ENCODE measurements at regions not wholly inside any gene's neighbourhood (a gene's known extent, or its start where the extent isn't known, plus 50 kb on each side); places are given as distances from the start of the nearest gene placed in this dataset.

DNA sequence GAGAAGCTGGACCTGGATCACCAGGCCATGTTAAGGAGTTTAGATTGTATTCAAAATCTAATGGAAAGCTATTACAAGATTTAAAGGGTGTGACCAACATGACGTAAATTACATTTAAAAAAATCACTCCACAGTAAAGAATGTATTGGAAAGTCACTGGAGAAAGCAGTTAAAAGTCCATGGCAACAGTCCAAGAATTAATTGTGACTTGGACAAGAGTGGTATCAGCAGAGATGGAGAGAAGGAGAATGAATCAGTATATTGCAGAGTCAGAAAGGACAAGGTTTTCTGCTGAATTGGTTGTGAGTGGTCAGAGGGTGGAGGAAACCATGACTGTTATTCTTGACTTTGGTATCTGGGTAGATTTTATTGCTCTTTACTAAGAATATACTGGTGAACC lies 535.1 kb upstream of the SLITRK1 start:
- TF ChIP-seq, protein P1, sequence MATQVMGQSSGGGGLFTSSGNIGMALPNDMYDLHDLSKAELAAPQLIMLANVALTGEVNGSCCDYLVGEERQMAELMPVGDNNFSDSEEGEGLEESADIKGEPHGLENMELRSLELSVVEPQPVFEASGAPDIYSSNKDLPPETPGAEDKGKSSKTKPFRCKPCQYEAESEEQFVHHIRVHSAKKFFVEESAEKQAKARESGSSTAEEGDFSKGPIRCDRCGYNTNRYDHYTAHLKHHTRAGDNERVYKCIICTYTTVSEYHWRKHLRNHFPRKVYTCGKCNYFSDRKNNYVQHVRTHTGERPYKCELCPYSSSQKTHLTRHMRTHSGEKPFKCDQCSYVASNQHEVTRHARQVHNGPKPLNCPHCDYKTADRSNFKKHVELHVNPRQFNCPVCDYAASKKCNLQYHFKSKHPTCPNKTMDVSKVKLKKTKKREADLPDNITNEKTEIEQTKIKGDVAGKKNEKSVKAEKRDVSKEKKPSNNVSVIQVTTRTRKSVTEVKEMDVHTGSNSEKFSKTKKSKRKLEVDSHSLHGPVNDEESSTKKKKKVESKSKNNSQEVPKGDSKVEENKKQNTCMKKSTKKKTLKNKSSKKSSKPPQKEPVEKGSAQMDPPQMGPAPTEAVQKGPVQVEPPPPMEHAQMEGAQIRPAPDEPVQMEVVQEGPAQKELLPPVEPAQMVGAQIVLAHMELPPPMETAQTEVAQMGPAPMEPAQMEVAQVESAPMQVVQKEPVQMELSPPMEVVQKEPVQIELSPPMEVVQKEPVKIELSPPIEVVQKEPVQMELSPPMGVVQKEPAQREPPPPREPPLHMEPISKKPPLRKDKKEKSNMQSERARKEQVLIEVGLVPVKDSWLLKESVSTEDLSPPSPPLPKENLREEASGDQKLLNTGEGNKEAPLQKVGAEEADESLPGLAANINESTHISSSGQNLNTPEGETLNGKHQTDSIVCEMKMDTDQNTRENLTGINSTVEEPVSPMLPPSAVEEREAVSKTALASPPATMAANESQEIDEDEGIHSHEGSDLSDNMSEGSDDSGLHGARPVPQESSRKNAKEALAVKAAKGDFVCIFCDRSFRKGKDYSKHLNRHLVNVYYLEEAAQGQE (IDR thresholded peaks at IDR 0.05; ENCODE audit: insufficient read depth in 1 of 2, low read depth in 2 of 2, low read length in 2 of 2), result no peak
- no peak for TF ChIP-seq POLR2AphosphoS5 (IDR thresholded peaks at IDR 0.05; ENCODE audit: low read depth, low read length)
- TF ChIP-seq SIN3A (IDR thresholded peaks at IDR 0.05; ENCODE audit: borderline replicate concordance, insufficient read depth, low read length), result no peak
- TF ChIP-seq TAF1 (IDR thresholded peaks at IDR 0.05; ENCODE audit: borderline replicate concordance, insufficient read depth, low read length), result no peak
- no peak for TF ChIP-seq FOXP2 (optimal IDR thresholded peaks at IDR 0.05; ENCODE audit: borderline replicate concordance, extremely low read depth, extremely low read length, insufficient read depth)

DNA sequence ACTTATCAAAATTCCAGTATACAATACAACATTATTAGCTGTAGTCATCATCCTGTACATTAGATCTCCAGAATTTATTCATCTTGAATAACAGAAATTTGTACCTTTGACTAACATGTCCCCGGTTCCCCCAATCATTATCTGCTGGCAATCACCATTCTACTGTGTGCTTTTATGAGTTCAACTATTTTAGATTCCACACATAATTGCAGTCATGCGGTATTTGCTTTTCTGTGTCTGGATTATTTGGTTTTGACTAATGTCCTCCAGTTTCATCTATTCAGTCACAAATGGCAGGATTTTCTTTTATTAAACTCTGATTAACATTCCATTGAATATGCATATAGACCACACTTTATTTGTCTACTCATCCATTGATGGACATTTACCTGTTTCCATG lies 530.7 kb upstream of the SLITRK1 start:
- TF ChIP-seq, protein P1 (IDR thresholded peaks at IDR 0.05; ENCODE audit: insufficient read depth in 1 of 2, low read depth in 2 of 2, low read length in 2 of 2), result no peak
- TF ChIP-seq SIN3A (IDR thresholded peaks at IDR 0.05; ENCODE audit: borderline replicate concordance, insufficient read depth, low read length) (no peak), POLR2AphosphoS5 (IDR thresholded peaks at IDR 0.05; ENCODE audit: low read depth, low read length) (no peak), TAF1 (IDR thresholded peaks at IDR 0.05; ENCODE audit: borderline replicate concordance, insufficient read depth, low read length) (no peak), FOXP2 (optimal IDR thresholded peaks at IDR 0.05; ENCODE audit: borderline replicate concordance, extremely low read depth, extremely low read length, insufficient read depth) (no peak)

DNA sequence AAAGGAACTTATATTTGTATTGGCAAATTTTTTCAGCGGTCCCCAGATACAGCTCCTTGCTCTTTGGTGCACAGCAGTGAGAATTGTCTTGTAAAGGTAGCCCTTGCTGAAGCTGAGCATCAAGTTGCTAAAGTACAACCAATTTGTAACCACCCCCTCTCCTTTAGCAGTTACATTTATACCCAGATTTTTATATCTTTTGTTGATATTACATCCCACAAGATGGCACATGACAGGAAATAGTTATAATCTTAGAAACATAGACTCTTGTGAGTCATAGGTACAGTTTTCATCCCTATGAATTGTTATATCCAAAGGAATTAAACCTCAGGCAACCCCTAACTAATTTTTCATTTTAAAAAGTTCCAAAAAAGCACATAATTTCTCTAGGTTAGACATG lies 523.0 kb upstream of the SLITRK1 start:
- TF ChIP-seq, protein P1 (IDR thresholded peaks at IDR 0.05; ENCODE audit: insufficient read depth in 1 of 2, low read depth in 2 of 2, low read length in 2 of 2), result no peak
- TF ChIP-seq POLR2AphosphoS5 (IDR thresholded peaks at IDR 0.05; ENCODE audit: low read depth, low read length) (no peak), FOXP2 (optimal IDR thresholded peaks at IDR 0.05; ENCODE audit: borderline replicate concordance, extremely low read depth, extremely low read length, insufficient read depth) (no peak), SIN3A (IDR thresholded peaks at IDR 0.05; ENCODE audit: borderline replicate concordance, insufficient read depth, low read length) (no peak), TAF1 (IDR thresholded peaks at IDR 0.05; ENCODE audit: borderline replicate concordance, insufficient read depth, low read length) (no peak)

DNA sequence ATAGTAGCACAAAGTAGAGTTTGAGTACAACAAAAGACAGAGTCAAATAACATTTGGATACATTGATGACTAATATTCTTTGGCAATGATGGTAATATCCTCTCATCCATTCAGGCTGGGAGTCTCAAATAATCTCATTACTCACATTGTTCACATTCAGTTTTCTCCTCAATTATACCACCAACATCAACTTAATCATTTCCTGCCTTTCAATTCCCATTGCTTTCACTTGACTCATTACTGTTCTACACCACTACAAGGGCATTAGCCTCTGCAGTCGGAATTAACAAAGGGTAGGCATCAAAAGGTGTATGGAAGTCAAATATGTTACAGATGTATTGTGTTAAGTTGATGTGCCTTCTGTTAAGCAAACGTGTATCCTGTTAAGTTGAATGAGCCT lies 518.4 kb upstream of the SLITRK1 start:
- TF ChIP-seq SIN3A (IDR thresholded peaks at IDR 0.05; ENCODE audit: borderline replicate concordance, insufficient read depth, low read length), result no peak
- peak; percentile 44; the same call in 1 of the 2 replicates for TF ChIP-seq POLR2AphosphoS5 (IDR thresholded peaks at IDR 0.05; ENCODE audit: low read depth, low read length)

DNA sequence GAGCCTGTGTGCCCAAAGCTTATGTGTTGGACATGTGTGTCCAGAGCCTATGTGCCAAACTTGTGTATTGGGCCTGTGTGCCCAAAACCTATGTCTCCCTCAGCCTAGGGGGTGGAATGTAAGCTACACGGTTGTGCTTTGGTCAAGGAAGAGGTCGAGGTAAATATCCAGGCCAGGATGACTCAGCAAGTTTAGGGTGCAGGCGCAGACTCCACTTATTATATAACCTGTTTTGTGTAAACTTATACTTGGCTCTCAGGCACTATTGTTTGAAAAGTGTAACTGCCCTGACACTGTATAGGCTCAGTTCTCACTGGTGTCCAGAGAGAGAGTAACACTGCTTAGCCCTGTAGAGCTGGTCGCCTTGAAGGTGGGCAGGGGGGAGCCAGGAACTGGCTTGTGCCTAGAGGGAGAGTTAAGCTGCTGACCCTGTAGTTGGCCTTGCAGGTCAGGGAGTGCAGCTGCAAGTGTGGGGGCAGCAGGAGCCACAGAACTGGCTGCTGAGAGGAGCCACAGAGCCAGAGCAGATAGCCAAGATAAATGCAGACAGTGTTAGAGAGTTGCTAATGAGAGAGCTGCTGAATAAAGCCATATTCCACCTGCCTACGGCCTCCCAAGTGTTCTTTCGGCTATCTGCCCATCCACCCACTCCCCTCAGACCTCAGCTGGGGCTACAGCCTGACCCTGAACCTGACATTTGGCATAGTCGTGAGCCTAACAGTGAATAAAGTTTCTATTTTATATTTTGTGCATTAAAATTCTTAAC lies 517.2 kb upstream of the SLITRK1 start:
- TF ChIP-seq POLR2AphosphoS5 (IDR thresholded peaks at IDR 0.05; ENCODE audit: low read depth, low read length) (no peak), SIN3A (IDR thresholded peaks at IDR 0.05; ENCODE audit: borderline replicate concordance, insufficient read depth, low read length) (no peak), FOXP2 (optimal IDR thresholded peaks at IDR 0.05; ENCODE audit: borderline replicate concordance, extremely low read depth, extremely low read length, insufficient read depth) (no peak), TAF1 (IDR thresholded peaks at IDR 0.05; ENCODE audit: borderline replicate concordance, insufficient read depth, low read length) (no peak)
- TF ChIP-seq, protein P1 (IDR thresholded peaks at IDR 0.05; ENCODE audit: insufficient read depth in 1 of 2, low read depth in 2 of 2, low read length in 2 of 2), result no peak
